ENCODE measurements at regions not wholly inside any gene's neighbourhood (a gene's known extent, or its start where the extent isn't known, plus 50 kb on each side); places are given as distances from the start of the nearest gene placed in this dataset.
"Not testable (repeated sequence)": the region's sequence is repeated elsewhere in the genome, so short reads cannot be mapped to it uniquely, and the experiment has no call there.

- Mint-ChIP-seq H3K36me3 (peaks cover 6% of the 10 kb centered on the region), H3K27me3 (ENCODE audit: low read depth in 2 of 2) (peaks cover 8 to 11% of the 10 kb centered on the region in 2 donors), H3K4me3 (no peak overlapping the region), H3K9me3 (peaks cover 3% of the 10 kb centered on the region in 2 donors), H3K4me1 (no peaks in the 10 kb centered on the region), H3K27ac (no peak overlapping the region)
- Histone ChIP-seq H3K4me1 (ENCODE audit: control insufficient read depth, insufficient read depth, low read length) (no peaks in the 10 kb centered on the region), H3K9me3 (ENCODE audit: control insufficient read depth, insufficient read depth, low read length) (no peaks in the 10 kb centered on the region), H3K27ac (ENCODE audit: low read length) (no peak overlapping the region), H3K4me3 (ENCODE audit: low read length) (no peak overlapping the region), H3K27me3 (ENCODE audit: control insufficient read depth, insufficient read depth, low read length) (no peaks in the 10 kb centered on the region), H3K36me3 (ENCODE audit: control insufficient read depth, insufficient read depth, low read length) (no peaks in the 10 kb centered on the region)
- 96% methylated on average over 1 of the region's 1 CpG for WGBS (ENCODE audit: insufficient coverage)
- DNase-seq, result no peak
- TF ChIP-seq, protein P1, sequence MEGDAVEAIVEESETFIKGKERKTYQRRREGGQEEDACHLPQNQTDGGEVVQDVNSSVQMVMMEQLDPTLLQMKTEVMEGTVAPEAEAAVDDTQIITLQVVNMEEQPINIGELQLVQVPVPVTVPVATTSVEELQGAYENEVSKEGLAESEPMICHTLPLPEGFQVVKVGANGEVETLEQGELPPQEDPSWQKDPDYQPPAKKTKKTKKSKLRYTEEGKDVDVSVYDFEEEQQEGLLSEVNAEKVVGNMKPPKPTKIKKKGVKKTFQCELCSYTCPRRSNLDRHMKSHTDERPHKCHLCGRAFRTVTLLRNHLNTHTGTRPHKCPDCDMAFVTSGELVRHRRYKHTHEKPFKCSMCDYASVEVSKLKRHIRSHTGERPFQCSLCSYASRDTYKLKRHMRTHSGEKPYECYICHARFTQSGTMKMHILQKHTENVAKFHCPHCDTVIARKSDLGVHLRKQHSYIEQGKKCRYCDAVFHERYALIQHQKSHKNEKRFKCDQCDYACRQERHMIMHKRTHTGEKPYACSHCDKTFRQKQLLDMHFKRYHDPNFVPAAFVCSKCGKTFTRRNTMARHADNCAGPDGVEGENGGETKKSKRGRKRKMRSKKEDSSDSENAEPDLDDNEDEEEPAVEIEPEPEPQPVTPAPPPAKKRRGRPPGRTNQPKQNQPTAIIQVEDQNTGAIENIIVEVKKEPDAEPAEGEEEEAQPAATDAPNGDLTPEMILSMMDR (IDR thresholded peaks at IDR 0.05), result no peak
- ATAC-seq, result no peak
- intact Hi-C loops (cut with micrococcal nuclease), result no loop called here
Observed at GRCh38 chr3:56935811-56936210, 124.7 kb upstream of the SPATA12 start.

GRCh38 chr3:56934481-56934880 lies 126.0 kb upstream of the SPATA12 start:
- DNase-seq; H3K4me3 ChIP-seq (ENCODE audit: low read length); H3K4me1 Mint-ChIP-seq; H3K9me3 Mint-ChIP-seq; H3K27me3 ChIP-seq (ENCODE audit: control insufficient read depth, insufficient read depth, low read length); H3K4me3 Mint-ChIP-seq; H3K27ac Mint-ChIP-seq; ATAC-seq; H3K9me3 ChIP-seq (ENCODE audit: control insufficient read depth, insufficient read depth, low read length); H3K36me3 Mint-ChIP-seq; H3K27ac ChIP-seq (ENCODE audit: low read length); intact Hi-C loops (cut with micrococcal nuclease); H3K36me3 ChIP-seq (ENCODE audit: control insufficient read depth, insufficient read depth, low read length); H3K4me1 ChIP-seq (ENCODE audit: control insufficient read depth, insufficient read depth, low read length): not testable (repeated sequence)
- WGBS (ENCODE audit: insufficient coverage), result 91% methylated on average over 26 of the region's 26 CpGs
- peaks cover 10 to 11% of the 10 kb centered on the region in 2 donors for H3K27me3 Mint-ChIP-seq (ENCODE audit: low read depth in 2 of 2)

DNA sequence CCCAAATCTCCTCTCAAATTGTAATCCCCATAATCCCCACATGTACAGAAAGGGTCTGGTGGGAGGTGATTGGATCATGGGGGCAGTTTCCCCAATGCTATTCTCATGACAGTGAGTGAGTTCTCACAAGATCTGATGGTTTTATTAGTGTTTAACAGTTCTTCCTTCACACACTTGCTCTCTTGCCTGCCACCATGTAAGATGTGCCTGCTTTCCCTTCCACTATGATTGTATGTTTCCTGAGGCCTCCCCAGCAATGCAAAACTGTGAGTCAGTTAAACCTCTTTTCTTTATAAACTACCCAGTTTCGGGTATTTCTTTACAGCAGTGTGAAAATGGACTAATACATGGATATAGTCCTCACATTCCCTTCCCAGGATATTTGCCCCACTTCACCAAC lies 126.7 kb upstream of the SPATA12 start:
- H3K27ac ChIP-seq (ENCODE audit: low read length), result no peak overlapping the region
- Mint-ChIP-seq H3K9me3 (peaks cover 3% of the 10 kb centered on the region in 2 donors), H3K4me3 (no peak overlapping the region), H3K27ac (no peak overlapping the region), H3K27me3 (ENCODE audit: low read depth in 2 of 2) (peaks cover 10 to 11% of the 10 kb centered on the region in 2 donors), H3K36me3 (peaks cover 6% of the 10 kb centered on the region), H3K4me1 (peaks cover 3 to 4% of the 10 kb centered on the region in 2 donors)
- no peaks in the 10 kb centered on the region for H3K27me3 ChIP-seq (ENCODE audit: control insufficient read depth, insufficient read depth, low read length)
- WGBS (ENCODE audit: insufficient coverage), result 100% methylated on average over 1 of the region's 1 CpG
- H3K4me1 ChIP-seq (ENCODE audit: control insufficient read depth, insufficient read depth, low read length), result peaks cover 2% of the 10 kb centered on the region
- ATAC-seq, result no peak
- H3K9me3 ChIP-seq (ENCODE audit: control insufficient read depth, insufficient read depth, low read length), result no peaks in the 10 kb centered on the region
- DNase-seq, result no peak
- H3K36me3 ChIP-seq (ENCODE audit: control insufficient read depth, insufficient read depth, low read length), result no peaks in the 10 kb centered on the region
- TF ChIP-seq, protein P1 (IDR thresholded peaks at IDR 0.05), result no peak
- intact Hi-C loops (cut with micrococcal nuclease), result no loop called here
- no peak overlapping the region for H3K4me3 ChIP-seq (ENCODE audit: low read length)

DNA sequence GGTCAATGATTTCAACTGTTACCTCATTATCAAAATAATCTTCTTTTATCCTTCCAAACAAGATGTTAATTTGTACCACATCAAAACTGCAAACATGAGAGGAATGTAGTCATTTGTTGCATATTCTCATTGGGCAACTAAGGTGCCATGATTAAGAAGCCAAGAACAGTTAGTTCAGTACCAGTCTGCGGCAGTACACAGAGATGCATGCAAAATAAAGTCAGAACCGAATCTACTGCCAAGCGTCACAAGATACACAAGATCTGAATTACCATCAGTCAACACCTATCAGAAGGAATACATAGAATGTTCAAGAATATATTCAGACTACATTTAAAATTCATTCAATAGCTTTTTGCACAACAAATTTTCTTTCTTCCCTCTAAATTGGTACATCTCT lies 127.6 kb upstream of the SPATA12 start:
- TF ChIP-seq, protein P1 (IDR thresholded peaks at IDR 0.05), result no peak
- H3K4me3 Mint-ChIP-seq, result no peak overlapping the region
- Histone ChIP-seq H3K27ac (ENCODE audit: low read length) (no peak overlapping the region), H3K9me3 (ENCODE audit: control insufficient read depth, insufficient read depth, low read length) (no peaks in the 10 kb centered on the region), H3K4me3 (ENCODE audit: low read length) (no peak overlapping the region), H3K27me3 (ENCODE audit: control insufficient read depth, insufficient read depth, low read length) (no peaks in the 10 kb centered on the region), H3K36me3 (ENCODE audit: control insufficient read depth, insufficient read depth, low read length) (no peaks in the 10 kb centered on the region), H3K4me1 (ENCODE audit: control insufficient read depth, insufficient read depth, low read length) (peaks cover 11% of the 10 kb centered on the region)
- intact Hi-C loops (cut with micrococcal nuclease), result no loop called here
- peaks cover 12 to 13% of the 10 kb centered on the region in 2 donors for H3K4me1 Mint-ChIP-seq
- H3K27me3 Mint-ChIP-seq (ENCODE audit: low read depth in 2 of 2), result peaks cover 10 to 11% of the 10 kb centered on the region in 2 donors
- no peak overlapping the region for H3K27ac Mint-ChIP-seq
- no peak for ATAC-seq
- WGBS (ENCODE audit: insufficient coverage), result 99% methylated on average over 3 of the region's 3 CpGs
- DNase-seq, result no peak
- H3K36me3 Mint-ChIP-seq, result peaks cover 6% of the 10 kb centered on the region
- peaks cover 3% of the 10 kb centered on the region in 2 donors for H3K9me3 Mint-ChIP-seq

All from natural killer cell (primary cell).